HG03378 (cell line): ENCODE measurements at regions not wholly inside any gene's neighbourhood (a gene's known extent, or its start where the extent isn't known, plus 50 kb on each side); places are given as distances from the start of the nearest gene placed in this dataset.

ENCODE experiments used
- ATAC-seq: cut with Tn5 transposase; IDR thresholded peaks from one replicate; pipeline ENCODE4 v1.9.1; 2021; ENCODE audit warnings: mild to moderate bottlenecking, moderate library complexity; ENCODE audit not compliant: unreplicated experiment

- ATAC-seq: no peak
These were observed 54.1 kb upstream of the FOXQ1 start for GRCh38 chr6:1257778-1258177.

GRCh38 chr6:1256435-1257008 lies 55.4 kb upstream of the FOXQ1 start:
- ATAC-seq: no peak

GRCh38 chr6:1255636-1256365 lies 56.1 kb upstream of the FOXQ1 start:
- ATAC-seq: no peak

- ATAC-seq: no peak
These were observed 57.6 kb upstream of the FOXQ1 start for GRCh38 chr6:1254326-1254725.

GRCh38 chr6:1253816-1254215 lies 58.1 kb upstream of the FOXQ1 start:
- no peak for ATAC-seq

GRCh38 chr6:1251198-1252155 lies 60.4 kb upstream of the FOXQ1 start:
- no peak for ATAC-seq

- ATAC-seq: no peak
These were observed 61.3 kb upstream of the FOXQ1 start for GRCh38 chr6:1250489-1251197.

GRCh38 chr6:1247894-1248293 lies 64.0 kb upstream of the FOXQ1 start:
- no peak for ATAC-seq

- no peak for ATAC-seq
These were observed 64.8 kb upstream of the FOXQ1 start for GRCh38 chr6:1247056-1247455.

GRCh38 chr6:1244941-1245340 lies 67.0 kb upstream of the FOXQ1 start:
- ATAC-seq: no peak

- ATAC-seq: no peak
These were observed 67.6 kb upstream of the FOXQ1 start for GRCh38 chr6:1244278-1244677.

- ATAC-seq: no peak
These were observed 69.5 kb upstream of the FOXQ1 start for GRCh38 chr6:1242446-1242845.

- no peak for ATAC-seq
These were observed 69.9 kb upstream of the FOXQ1 start for GRCh38 chr6:1242021-1242420.

- no peak for ATAC-seq
These were observed 71.1 kb upstream of the FOXQ1 start for GRCh38 chr6:1240766-1241318.

- ATAC-seq: no peak
These were observed 72.1 kb upstream of the FOXQ1 start for GRCh38 chr6:1239805-1240204.

GRCh38 chr6:1238040-1238439 lies 73.9 kb upstream of the FOXQ1 start:
- ATAC-seq: no peak

- ATAC-seq: no peak
These were observed 74.3 kb upstream of the FOXQ1 start for GRCh38 chr6:1237636-1238035.

GRCh38 chr6:1235825-1236224 lies 76.1 kb upstream of the FOXQ1 start:
- ATAC-seq: no peak

GRCh38 chr6:1233924-1234323 lies 78.0 kb upstream of the FOXQ1 start:
- no peak for ATAC-seq

GRCh38 chr6:1232578-1232977 lies 79.3 kb upstream of the FOXQ1 start:
- ATAC-seq: no peak

GRCh38 chr6:1231941-1232340 lies 80.0 kb upstream of the FOXQ1 start:
- ATAC-seq: no peak
